ENCODE measurements at regions not wholly inside any gene's neighbourhood (a gene's known extent, or its start where the extent isn't known, plus 50 kb on each side); places are given as distances from the start of the nearest gene placed in this dataset.

- Histone ChIP-seq H3K4me1 (ENCODE audit: control insufficient read depth in 1 of 2, insufficient read depth in 2 of 2, low read length in 2 of 2) (no peaks in the 10 kb centered on the region), H3K4me3 (replicated peaks in 1 of 2; ENCODE audit: low read depth in 1 of 2, low read length in 2 of 2) (no peak overlapping the region), H3K9me3 (ENCODE audit: control insufficient read depth in 1 of 2, insufficient read depth in 1 of 2, low read depth in 1 of 2, low read length in 2 of 2) (no peaks in the 10 kb centered on the region), H3K9ac (ENCODE audit: low read length) (no peak overlapping the region), H3K36me3 (ENCODE audit: control insufficient read depth in 1 of 2, insufficient read depth in 2 of 2, low read length in 2 of 2) (no peaks in the 10 kb centered on the region), H3K9me2 (ENCODE audit: insufficient read depth) (no peaks in the 10 kb centered on the region), H3K27me3 (ENCODE audit: insufficient read depth, low read length) (peaks cover 23% of the 10 kb centered on the region; the same call in 1 of the 2 replicates), H3K79me2 (ENCODE audit: insufficient read depth, low read length) (no peaks in the 10 kb centered on the region), H3K27ac (ENCODE audit: low read depth, low read length) (no peak overlapping the region), H2AFZ (ENCODE audit: low read depth, low read length, poor library complexity, severe bottlenecking) (no peak overlapping the region), H3K4me2 (ENCODE audit: low read length) (no peak overlapping the region), H4K20me1 (ENCODE audit: insufficient read depth) (no peaks in the 10 kb centered on the region)
- ATAC-seq (no peak), DNase-seq (ENCODE audit: low read depth, low spot score) (no peak)
- intact Hi-C loops (cut with micrococcal nuclease): no loop called here
- BruUV-seq (replicated peaks): no TSS peak
- TF ChIP-seq TCF7L2 (IDR thresholded peaks at IDR 0.05; ENCODE audit: borderline replicate concordance, extremely low read depth, insufficient read depth, insufficient read length) (no peak), EZH2phosphoT487 (IDR thresholded peaks at IDR 0.05; ENCODE audit: borderline replicate concordance) (no peak), SIN3A (IDR thresholded peaks at IDR 0.05; ENCODE audit: low read depth) (no peak), ELF1 (IDR thresholded peaks at IDR 0.05; ENCODE audit: borderline replicate concordance, low read depth) (no peak), POLR2AphosphoS5 (IDR thresholded peaks at IDR 0.05; ENCODE audit: low read depth, low read length) (no peak), SRF (IDR thresholded peaks at IDR 0.05; ENCODE audit: low read depth) (no peak), SP1 (IDR thresholded peaks at IDR 0.05; ENCODE audit: low read depth) (no peak), CTCF (IDR thresholded peaks at IDR 0.05 in 2 of 3, conservative IDR thresholded peaks at IDR 0.05 in 1 of 3; ENCODE audit: borderline replicate concordance in 1 of 3, insufficient read depth in 1 of 3, low read depth in 2 of 3, low read length in 2 of 3) (no peak), FOSL1 (IDR thresholded peaks at IDR 0.05; ENCODE audit: low read depth) (no peak), MAX (IDR thresholded peaks at IDR 0.05) (no peak), YY1 (IDR thresholded peaks at IDR 0.05; ENCODE audit: extremely low read depth, insufficient replicate concordance, low read depth, low read length) (no peak), EZH2 (IDR thresholded peaks at IDR 0.05) (no peak), POLR2A (IDR thresholded peaks at IDR 0.05; ENCODE audit: borderline replicate concordance, extremely low read depth, insufficient read depth, insufficient read length) (no peak), CBX3 (IDR thresholded peaks at IDR 0.05; ENCODE audit: low read depth) (no peak), RAD21 (IDR thresholded peaks at IDR 0.05; ENCODE audit: low read depth) (no peak), CEBPB (IDR thresholded peaks at IDR 0.05; ENCODE audit: low read depth) (no peak), REST (IDR thresholded peaks at IDR 0.05; ENCODE audit: low read depth) (no peak)
- ChIA-PET CTCF (no interaction called here), RAD21 (ENCODE audit: low non-redundant PET in 1 of 2, low total read pairs in 2 of 2, uncharacterized antibody in 2 of 2, unreplicated experiment in 2 of 2) (no interaction called here), POLR2A (no interaction called here)
These were observed 105.7 kb upstream of the B3GAT1 start for GRCh38 chr11:134517621-134518293.

Measured in HCT116 (cell line).